Ovary (tissue), 7 donors: ENCODE measurements at regions not wholly inside any gene's neighbourhood (a gene's known extent, or its start where the extent isn't known, plus 50 kb on each side); places are given as distances from the start of the nearest gene placed in this dataset.
A peak's percentile ranks its signal among the peaks of the same experiment; 100 is the strongest.

Experiments used
- DNase-seq, 5 donors: peaks; one replicate each; pipeline ENCODE4 v3.0.0-alpha.2; 2019 to 2020
- H3K27ac ChIP-seq, 2 donors: fragments of 200-600 bp; one replicate each; pipeline versions ENCODE4 v1.5.1 to v1.8.0; 2019 to 2022
- H3K27me3 ChIP-seq: fragments of 200-600 bp; one replicate; pipeline ENCODE4 v1.8.0; 2022
- H3K36me3 ChIP-seq: fragments of 200-600 bp; sonication (generic); one replicate; pipeline ENCODE4 v1.5.1; 2019
- H3K4me1 ChIP-seq: one replicate; pipeline ENCODE4 v1.8.1; 2013; ENCODE audit warnings: mild to moderate bottlenecking, moderate library complexity; ENCODE audit not compliant: insufficient read depth
- H3K4me3 ChIP-seq: fragments of 200-600 bp; sonication (generic); one replicate; pipeline ENCODE4 v1.5.1; 2017
- H3K9me3 ChIP-seq, 2 donors: fragments of 200-600 bp in 1 of 2; sonication (generic) in 1 of 2; one replicate each; pipeline versions ENCODE4 v1.5.1 to v1.8.1; 2013 to 2019; ENCODE audit warnings: mild to moderate bottlenecking in 1 of 2, moderate library complexity in 1 of 2
- CTCF ChIP-seq, 3 donors: fragments of 450-650 bp in 2 of 3; fragments of 200-600 bp in 1 of 3; IDR thresholded peaks; one replicate each; pipeline versions ENCODE4 v1.5.1 to v1.8.0; 2016 to 2022; ENCODE audit warnings: antibody characterized with exemption in 3 of 3, mild to moderate bottlenecking in 1 of 3
- EP300 ChIP-seq: sonication (generic); formaldehyde crosslinking; IDR thresholded peaks from one replicate; pipeline ENCODE4 v1.6.1; 2017; ENCODE audit warnings: antibody characterized with exemption
- POLR2A ChIP-seq: fragments of 450-650 bp; IDR thresholded peaks from one replicate; pipeline ENCODE4 v1.6.1; 2017; ENCODE audit warnings: antibody characterized with exemption, mild to moderate bottlenecking, moderate library complexity
- WGBS, 3 donors: extraction: QIAGEN DNeasy Blood & Tissue Kit in 1 of 3; methylation state at CpG; one replicate each; pipeline versions ENCODE4 v1.1.5 to v1.1.7; 2013 to 2017; 5-methylcytosine and 5-hydroxymethylcytosine counted together
- intact Hi-C, 4 donors: fragments of 100-400 bp; cut with DNase I; formaldehyde crosslinking; loops; one replicate each; pipeline versions ENCODE4 v1.11.0 to v1.15.1; 2022 to 2023
- donor health status: DM: no; HTN: no; CAD: no; lungs with moderate emphysema.
- donor health status: DM: no; HTN: no; CAD: no.
- donor health status: Bipolar disorder and iron deficiency.
- donor health status: DM: no; HTN: no; CAD: no.
- donor health status: DM: yes; HTN: yes; CAD: no.

GRCh38 chr4:187814737-187815465 lies 180.7 kb upstream of the ZFP42 start:
- H3K4me3 ChIP-seq, result no peak overlapping the region
- peak in 1 of 5 donors; percentile 18 for DNase-seq
- 72 to 92% (median 86%) methylated on average over 28 of the region's 28 CpGs for WGBS, 3 donors

GRCh38 chr4:187826725-187827124 lies 168.8 kb upstream of the ZFP42 start:
- Histone ChIP-seq H3K36me3 (no peaks in the 10 kb centered on the region), H3K4me1 (no peaks in the 10 kb centered on the region), H3K27ac (no peak overlapping the region), H3K27me3 (no peaks in the 10 kb centered on the region), H3K9me3 (no peaks in the 10 kb centered on the region), H3K4me3 (no peak overlapping the region)
- no peak for DNase-seq
- intact Hi-C loops, result no loop called here
- WGBS, 3 donors, result 74 to 81% (median 77%) methylated on average over 8 of the region's 8 CpGs
- TF ChIP-seq CTCF (IDR thresholded peaks at IDR 0.05) (no peak), POLR2A (no peak), EP300 (no peak)

More at GRCh38 chr4:187814737-187815465, 180.7 kb upstream of the ZFP42 start:
- TF ChIP-seq EP300 (no peak), CTCF (IDR thresholded peaks at IDR 0.05) (no peak), POLR2A (no peak)
- no peaks in the 10 kb centered on the region for H3K9me3 ChIP-seq
- H3K27me3 ChIP-seq, result no peaks in the 10 kb centered on the region
- H3K4me1 ChIP-seq, result no peaks in the 10 kb centered on the region
- intact Hi-C loops, result no loop called here
- no peak overlapping the region for H3K27ac ChIP-seq
- H3K36me3 ChIP-seq, result no peaks in the 10 kb centered on the region

GRCh38 chr4:187827631-187828030 lies 167.9 kb upstream of the ZFP42 start:
- Histone ChIP-seq H3K27ac (no peak overlapping the region), H3K4me1 (no peaks in the 10 kb centered on the region), H3K27me3 (no peaks in the 10 kb centered on the region), H3K4me3 (no peak overlapping the region), H3K9me3 (no peaks in the 10 kb centered on the region), H3K36me3 (no peaks in the 10 kb centered on the region)
- no peak for TF ChIP-seq POLR2A
- TF ChIP-seq CTCF (IDR thresholded peaks at IDR 0.05), result no peak
- TF ChIP-seq EP300, result no peak
- intact Hi-C loops, result no loop called here
- WGBS, 3 donors, result 63 to 68% (median 67%) methylated on average over 6 of the region's 6 CpGs
- DNase-seq, result no peak

- Histone ChIP-seq H3K36me3 (no peaks in the 10 kb centered on the region), H3K27me3 (no peaks in the 10 kb centered on the region), H3K4me1 (no peaks in the 10 kb centered on the region), H3K9me3 (no peaks in the 10 kb centered on the region), H3K27ac (no peak overlapping the region), H3K4me3 (no peak overlapping the region)
- intact Hi-C loops, result no loop called here
- no peak for DNase-seq
- TF ChIP-seq POLR2A (no peak), CTCF (IDR thresholded peaks at IDR 0.05) (no peak), EP300 (no peak)
Observed at GRCh38 chr4:187839765-187840164, 155.8 kb upstream of the ZFP42 start.
